Vagina (tissue), 2 donors: ENCODE measurements at regions not wholly inside any gene's neighbourhood (a gene's known extent, or its start where the extent isn't known, plus 50 kb on each side); places are given as distances from the start of the nearest gene placed in this dataset.

Source experiments
- POLR2A ChIP-seq, 2 donors: fragments of 450-650 bp; IDR thresholded peaks; one replicate each; pipeline ENCODE4 v1.6.1; 2017; ENCODE audit warnings: antibody characterized with exemption in 2 of 2, mild to moderate bottlenecking in 2 of 2, moderate library complexity in 2 of 2
- TF ChIP-seq, protein P1 (sequence below), 3 experiments: fragments of 450-650 bp in 2 of 3; fragments of 200-600 bp in 1 of 3; sonication (generic) in 1 of 3; IDR thresholded peaks; one replicate each; pipeline ENCODE4 v1.5.1; 2017 to 2019; ENCODE audit warnings: antibody characterized with exemption in 3 of 3, mild to moderate bottlenecking in 2 of 3, moderate library complexity in 2 of 3

DNA sequence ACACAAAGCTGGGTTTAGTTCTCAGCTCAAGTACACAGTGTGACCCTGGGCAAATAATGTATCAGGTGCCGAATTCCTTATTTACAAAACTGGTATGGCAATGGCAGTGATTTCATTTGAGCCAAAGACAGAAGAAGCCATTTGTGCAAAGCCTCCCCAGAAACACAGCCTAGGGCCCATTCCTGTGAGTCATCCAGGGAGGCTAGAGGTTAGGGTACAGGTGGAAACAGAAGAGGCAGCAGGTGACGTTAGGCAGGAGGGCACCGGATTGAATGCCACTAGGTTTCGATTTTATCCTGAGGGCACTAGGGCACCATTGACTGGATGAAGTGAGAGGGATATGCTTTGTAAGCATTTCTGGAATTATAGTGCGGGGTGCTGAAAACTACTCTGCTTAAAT lies 766.9 kb upstream of the NR2F2 start:
- no peak for TF ChIP-seq POLR2A (IDR thresholded peaks at IDR 0.05)
- TF ChIP-seq, protein P1, sequence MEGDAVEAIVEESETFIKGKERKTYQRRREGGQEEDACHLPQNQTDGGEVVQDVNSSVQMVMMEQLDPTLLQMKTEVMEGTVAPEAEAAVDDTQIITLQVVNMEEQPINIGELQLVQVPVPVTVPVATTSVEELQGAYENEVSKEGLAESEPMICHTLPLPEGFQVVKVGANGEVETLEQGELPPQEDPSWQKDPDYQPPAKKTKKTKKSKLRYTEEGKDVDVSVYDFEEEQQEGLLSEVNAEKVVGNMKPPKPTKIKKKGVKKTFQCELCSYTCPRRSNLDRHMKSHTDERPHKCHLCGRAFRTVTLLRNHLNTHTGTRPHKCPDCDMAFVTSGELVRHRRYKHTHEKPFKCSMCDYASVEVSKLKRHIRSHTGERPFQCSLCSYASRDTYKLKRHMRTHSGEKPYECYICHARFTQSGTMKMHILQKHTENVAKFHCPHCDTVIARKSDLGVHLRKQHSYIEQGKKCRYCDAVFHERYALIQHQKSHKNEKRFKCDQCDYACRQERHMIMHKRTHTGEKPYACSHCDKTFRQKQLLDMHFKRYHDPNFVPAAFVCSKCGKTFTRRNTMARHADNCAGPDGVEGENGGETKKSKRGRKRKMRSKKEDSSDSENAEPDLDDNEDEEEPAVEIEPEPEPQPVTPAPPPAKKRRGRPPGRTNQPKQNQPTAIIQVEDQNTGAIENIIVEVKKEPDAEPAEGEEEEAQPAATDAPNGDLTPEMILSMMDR (IDR thresholded peaks at IDR 0.05): no peak
